K562 (cell line): ENCODE measurements at regions not wholly inside any gene's neighbourhood (a gene's known extent, or its start where the extent isn't known, plus 50 kb on each side); places are given as distances from the start of the nearest gene placed in this dataset.
"Not testable (repeated sequence)": the region's sequence is repeated elsewhere in the genome, so short reads cannot be mapped to it uniquely, and the experiment has no call there.

Experiments used
- CCNT2 ChIP-seq: IDR thresholded peaks from 2 replicates; pipeline ENCODE4 v1.6.1; 2011; ENCODE audit warnings: borderline replicate concordance, low read depth, mild to moderate bottlenecking, moderate library complexity, mixed read lengths, low read length; ENCODE audit not compliant: insufficient read length; ENCODE audit errors: extremely low read depth
- FOXM1 ChIP-seq, 2 experiments: fragments of 450-650 bp in 1 of 2; sonication (generic) in 1 of 2; formaldehyde crosslinking in 1 of 2; IDR thresholded peaks; 2 replicates each; pipeline versions ENCODE4 v1.6.1 to v1.9.0; 2017 to 2022; ENCODE audit warnings: low read depth in 2 of 2, mild to moderate bottlenecking in 2 of 2, missing genetic modification reagents in 1 of 2, moderate library complexity in 1 of 2
- MTA2 ChIP-seq: fragments of 450-650 bp; IDR thresholded peaks from 2 replicates; pipeline ENCODE4 v1.6.1; 2016; ENCODE audit warnings: low read depth
- RAD51 ChIP-seq: fragments of 450-650 bp; IDR thresholded peaks from 2 replicates; pipeline ENCODE4 v1.7.1; 2016; ENCODE audit warnings: low read depth, mild to moderate bottlenecking, borderline replicate concordance
- RCOR1 ChIP-seq, 2 experiments: IDR thresholded peaks; 2 replicates each; pipeline ENCODE4 v1.6.1; 2012; ENCODE audit warnings: low read depth in 2 of 2, low read length in 2 of 2, borderline replicate concordance in 1 of 2, improper control_type of control experiment in 1 of 2
- TF ChIP-seq, protein P1 (sequence below), 2 experiments: fragments of 150-350 bp in 1 of 2; IDR thresholded peaks; 2 replicates each; pipeline ENCODE4 v1.6.1; 2012 to 2016; ENCODE audit warnings: low read depth in 2 of 2, low read length in 2 of 2, mild to moderate bottlenecking in 1 of 2, moderate library complexity in 1 of 2

DNA sequence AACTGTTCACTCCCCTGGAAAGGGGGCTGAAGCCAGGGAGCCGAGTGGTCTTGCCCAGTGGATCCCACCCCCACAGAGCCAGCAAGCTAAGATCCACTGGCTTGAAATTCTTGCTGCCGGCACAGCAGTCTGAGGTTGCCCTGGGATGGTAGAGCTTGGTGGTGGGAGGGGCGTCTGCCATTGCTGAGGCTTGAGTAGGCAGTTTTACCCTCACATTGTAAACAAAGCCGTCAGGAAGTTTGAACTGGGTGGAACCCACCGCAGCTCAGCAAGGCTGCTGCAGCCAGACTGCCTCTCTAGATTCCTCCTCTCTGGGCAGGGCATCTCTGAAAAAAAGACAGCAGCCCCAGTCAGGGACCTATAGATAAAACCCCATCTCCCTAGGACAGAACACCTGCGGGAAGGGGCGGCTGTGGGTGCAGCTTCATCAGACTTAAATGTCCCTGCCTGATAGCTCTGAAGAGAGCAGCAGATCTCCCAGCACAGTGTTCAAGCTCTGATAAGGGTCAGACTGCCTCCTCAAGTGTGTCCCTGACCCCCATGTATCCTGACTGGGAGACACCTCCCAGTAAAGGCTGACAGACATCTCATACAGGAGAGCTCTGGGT is 140.0 kb upstream of the C1GALT1 start (continued):
- TF ChIP-seq, protein P1, sequence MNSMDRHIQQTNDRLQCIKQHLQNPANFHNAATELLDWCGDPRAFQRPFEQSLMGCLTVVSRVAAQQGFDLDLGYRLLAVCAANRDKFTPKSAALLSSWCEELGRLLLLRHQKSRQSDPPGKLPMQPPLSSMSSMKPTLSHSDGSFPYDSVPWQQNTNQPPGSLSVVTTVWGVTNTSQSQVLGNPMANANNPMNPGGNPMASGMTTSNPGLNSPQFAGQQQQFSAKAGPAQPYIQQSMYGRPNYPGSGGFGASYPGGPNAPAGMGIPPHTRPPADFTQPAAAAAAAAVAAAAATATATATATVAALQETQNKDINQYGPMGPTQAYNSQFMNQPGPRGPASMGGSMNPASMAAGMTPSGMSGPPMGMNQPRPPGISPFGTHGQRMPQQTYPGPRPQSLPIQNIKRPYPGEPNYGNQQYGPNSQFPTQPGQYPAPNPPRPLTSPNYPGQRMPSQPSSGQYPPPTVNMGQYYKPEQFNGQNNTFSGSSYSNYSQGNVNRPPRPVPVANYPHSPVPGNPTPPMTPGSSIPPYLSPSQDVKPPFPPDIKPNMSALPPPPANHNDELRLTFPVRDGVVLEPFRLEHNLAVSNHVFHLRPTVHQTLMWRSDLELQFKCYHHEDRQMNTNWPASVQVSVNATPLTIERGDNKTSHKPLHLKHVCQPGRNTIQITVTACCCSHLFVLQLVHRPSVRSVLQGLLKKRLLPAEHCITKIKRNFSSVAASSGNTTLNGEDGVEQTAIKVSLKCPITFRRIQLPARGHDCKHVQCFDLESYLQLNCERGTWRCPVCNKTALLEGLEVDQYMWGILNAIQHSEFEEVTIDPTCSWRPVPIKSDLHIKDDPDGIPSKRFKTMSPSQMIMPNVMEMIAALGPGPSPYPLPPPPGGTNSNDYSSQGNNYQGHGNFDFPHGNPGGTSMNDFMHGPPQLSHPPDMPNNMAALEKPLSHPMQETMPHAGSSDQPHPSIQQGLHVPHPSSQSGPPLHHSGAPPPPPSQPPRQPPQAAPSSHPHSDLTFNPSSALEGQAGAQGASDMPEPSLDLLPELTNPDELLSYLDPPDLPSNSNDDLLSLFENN (IDR thresholded peaks at IDR 0.05; ENCODE audit: low read depth in 2 of 2, low read length in 2 of 2), result peak in 1 of 2 experiments; percentile 79; a peak in 1 of 4 replicates
- TF ChIP-seq CCNT2 (peak; percentile 15), MTA2 (peak; percentile 93), RAD51 (peak; percentile 30; the same call in 1 of the 2 replicates), RCOR1 (IDR thresholded peaks at IDR 0.05; ENCODE audit: borderline replicate concordance in 1 of 2, low read depth in 2 of 2, low read length in 2 of 2) (peak; percentile 35 to 70; a peak in 3 of 4 replicates), FOXM1 (IDR thresholded peaks at IDR 0.05; ENCODE audit: low read depth) (peak; percentile 93; the same call in 1 of the 2 replicates)
- not testable (repeated sequence) for TF ChIP-seq FOXM1 (CRISPR knock-in tag; IDR thresholded peaks at IDR 0.05; ENCODE audit: low read depth)
- TF ChIP-seq, all 486 proteins: peak for 68; not testable (repeated sequence) for 418
